Keratinocyte (primary cell): ENCODE measurements at regions not wholly inside any gene's neighbourhood (a gene's known extent, or its start where the extent isn't known, plus 50 kb on each side); places are given as distances from the start of the nearest gene placed in this dataset.

ENCODE experiments used
- DNase-seq: peaks from one replicate; pipeline ENCODE4 v3.0.0-alpha.2; 2011; ENCODE audit warnings: low read depth, missing footprints, low spot score
- FAIRE-seq: peaks from 2 replicates; lab custom pipeline; 2011; peaks lifted over from hg19 to GRCh38; lab: Jason Lieb, UNC
- H2AFZ ChIP-seq: 2 replicates; pipeline ENCODE4 v1.6.0; 2012; ENCODE audit warnings: low read length, control low read depth, inconsistent platforms; ENCODE audit not compliant: control insufficient read depth
- H3K27ac ChIP-seq: 2 replicates; pipeline ENCODE4 v1.5.1; 2011; ENCODE audit warnings: low read length; ENCODE audit not compliant: control insufficient read depth, insufficient read depth
- H3K27me3 ChIP-seq: 3 replicates; pipeline ENCODE4 v1.6.0; 2011; ENCODE audit warnings: low read length; ENCODE audit not compliant: control insufficient read depth, insufficient read depth; ENCODE audit errors: extremely low read depth
- H3K36me3 ChIP-seq, 2 experiments: 2 replicates in 1 of 2; 3 replicates in 1 of 2; pipeline ENCODE4 v1.5.1; 2011; ENCODE audit warnings: low read length in 2 of 2, mild to moderate bottlenecking in 1 of 2; ENCODE audit not compliant: control insufficient read depth in 2 of 2, insufficient read depth in 2 of 2; ENCODE audit errors: extremely low read depth in 1 of 2
- H3K4me1 ChIP-seq: 3 replicates; pipeline ENCODE4 v1.5.1; 2011; ENCODE audit warnings: low read length; ENCODE audit not compliant: control insufficient read depth, insufficient read depth; ENCODE audit errors: extremely low read depth
- H3K4me2 ChIP-seq: 3 replicates; pipeline ENCODE4 v1.6.0; 2011; ENCODE audit warnings: low read depth, low read length; ENCODE audit not compliant: control insufficient read depth, insufficient read depth; ENCODE audit errors: extremely low read depth
- H3K4me3 ChIP-seq, 3 experiments: fragments of 200-600 bp in 1 of 3; sonication (generic) in 1 of 3; 2 replicates in 2 of 3; 3 replicates in 1 of 3; pipeline ENCODE4 v1.5.1; 2011 to 2016; ENCODE audit warnings: low read length in 3 of 3, mild to moderate bottlenecking in 3 of 3, control low read depth in 2 of 3, inconsistent platforms in 1 of 3, low read depth in 1 of 3, mixed read lengths in 1 of 3, mixed run types in 1 of 3, moderate library complexity in 1 of 3; ENCODE audit not compliant: control insufficient read depth in 2 of 3, insufficient read depth in 2 of 3; ENCODE audit errors: extremely low read depth in 1 of 3
- H3K79me2 ChIP-seq: 2 replicates; pipeline ENCODE4 v1.6.0; 2012; ENCODE audit warnings: low read length; ENCODE audit not compliant: control insufficient read depth, insufficient read depth
- H3K9ac ChIP-seq: 3 replicates; pipeline ENCODE4 v1.6.0; 2011; ENCODE audit warnings: low read length; ENCODE audit not compliant: control insufficient read depth, insufficient read depth; ENCODE audit errors: extremely low read depth
- H3K9me1 ChIP-seq: 3 replicates; pipeline ENCODE4 v1.6.0; 2011; ENCODE audit warnings: low read length; ENCODE audit not compliant: control insufficient read depth, insufficient read depth; ENCODE audit errors: extremely low read depth
- H3K9me3 ChIP-seq: 2 replicates; pipeline ENCODE4 v1.5.1; 2012; ENCODE audit warnings: low read depth, low read length; ENCODE audit not compliant: control insufficient read depth
- H4K20me1 ChIP-seq: 3 replicates; pipeline ENCODE4 v1.6.0; 2011; ENCODE audit warnings: low read length; ENCODE audit not compliant: control insufficient read depth, insufficient read depth; ENCODE audit errors: extremely low read depth
- CTCF ChIP-seq, 3 experiments: IDR thresholded peaks in 1 of 3; conservative IDR thresholded peaks in 1 of 3; optimal IDR thresholded peaks in 1 of 3; 2 replicates in 2 of 3; 3 replicates in 1 of 3; pipeline versions ENCODE3 to v1.5.1; 2011; ENCODE audit warnings: low read length in 3 of 3, mild to moderate bottlenecking in 3 of 3, moderate library complexity in 2 of 3, control low read depth in 1 of 3, inconsistent platforms in 1 of 3; ENCODE audit not compliant: insufficient read depth in 2 of 3; ENCODE audit errors: extremely low read depth in 1 of 3
- EZH2 ChIP-seq: IDR thresholded peaks from one replicate; pipeline ENCODE4 v1.6.1; 2012; ENCODE audit warnings: inconsistent platforms, mild to moderate bottlenecking, low read length, moderate library complexity
- dilution Hi-C: fragments of 300-500 bp; cut with MboI; formaldehyde crosslinking; loops from one replicate; pipeline ENCODE4 v1.7.0; 2020; ENCODE audit warnings: low sequenced_read_pairs; ENCODE audit not compliant: extremely low pct_ligation_motif_present

GRCh38 chr10:117884592-117884991, 162.1 kb downstream of the RAB11FIP2 start:
- H3K4me2 ChIP-seq: no peak overlapping the region
- dilution Hi-C loops: no loop called here
- no peaks in the 10 kb centered on the region for H3K9me3 ChIP-seq
- no peaks in the 10 kb centered on the region for H3K79me2 ChIP-seq
- H3K9ac ChIP-seq: no peak overlapping the region
- no peak overlapping the region for H2AFZ ChIP-seq
- H3K27ac ChIP-seq: no peak overlapping the region
- no peaks in the 10 kb centered on the region for H4K20me1 ChIP-seq
- no peaks in the 10 kb centered on the region for H3K4me1 ChIP-seq
- TF ChIP-seq EZH2 (no peak), CTCF (optimal IDR thresholded peaks at IDR 0.05 in 1 of 3, IDR thresholded peaks at IDR 0.05 in 1 of 3, conservative IDR thresholded peaks at IDR 0.05 in 1 of 3; ENCODE audit: extremely low read depth in 1 of 3, insufficient read depth in 2 of 3, low read length in 3 of 3) (no peak)
- no peaks in the 10 kb centered on the region for H3K36me3 ChIP-seq
- FAIRE-seq: no peak
- no peak overlapping the region for H3K4me3 ChIP-seq
- no peak for DNase-seq
- no peaks in the 10 kb centered on the region for H3K27me3 ChIP-seq
- H3K9me1 ChIP-seq: no peaks in the 10 kb centered on the region

DNA sequence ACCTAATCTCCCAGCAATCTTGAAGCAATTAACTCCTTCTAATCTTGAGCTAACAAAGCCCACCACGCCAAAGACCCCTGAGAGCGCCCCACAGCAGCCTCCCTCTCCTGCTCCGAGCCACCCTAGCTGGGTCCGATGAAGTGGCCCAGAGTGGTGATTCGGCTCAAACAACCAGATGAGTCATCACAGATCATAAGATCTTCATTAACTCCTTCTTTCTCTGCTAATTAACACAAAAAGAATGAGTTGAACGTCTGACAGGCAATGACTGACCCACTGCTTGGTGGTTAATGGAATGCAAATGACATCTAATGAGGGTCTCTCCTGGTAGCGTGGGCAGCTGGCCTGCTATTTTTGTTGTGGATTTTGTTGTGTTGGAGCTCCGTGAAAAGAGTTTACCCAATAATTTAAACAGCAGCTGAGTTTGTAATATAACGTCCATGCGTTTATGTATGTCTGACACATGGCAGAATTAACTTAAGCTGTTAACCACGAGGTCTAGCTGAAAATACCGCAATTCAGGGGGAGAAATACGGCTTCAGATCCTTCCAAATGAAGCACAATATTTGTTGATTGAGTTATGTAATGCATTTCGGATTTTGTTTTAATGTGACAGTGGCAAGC, 161.4 kb downstream of the RAB11FIP2 start:
- Histone ChIP-seq H3K9ac (no peak overlapping the region), H3K9me1 (no peaks in the 10 kb centered on the region), H3K4me2 (no peak overlapping the region), H4K20me1 (no peaks in the 10 kb centered on the region), H3K27ac (no peak overlapping the region), H3K27me3 (no peaks in the 10 kb centered on the region), H3K79me2 (no peaks in the 10 kb centered on the region), H3K9me3 (no peaks in the 10 kb centered on the region), H3K4me1 (no peaks in the 10 kb centered on the region), H3K4me3 (no peak overlapping the region), H2AFZ (no peak overlapping the region), H3K36me3 (no peaks in the 10 kb centered on the region)
- DNase-seq (no peak), FAIRE-seq (no peak)
- dilution Hi-C loops: no loop called here
- TF ChIP-seq CTCF (optimal IDR thresholded peaks at IDR 0.05 in 1 of 3, IDR thresholded peaks at IDR 0.05 in 1 of 3, conservative IDR thresholded peaks at IDR 0.05 in 1 of 3; ENCODE audit: extremely low read depth in 1 of 3, insufficient read depth in 2 of 3, low read length in 3 of 3) (no peak), EZH2 (no peak)
